HG02973 (cell line): ENCODE measurements at regions not wholly inside any gene's neighbourhood (a gene's known extent, or its start where the extent isn't known, plus 50 kb on each side); places are given as distances from the start of the nearest gene placed in this dataset.

Experiments used
- ATAC-seq: cut with Tn5 transposase; IDR thresholded peaks from one replicate; pipeline ENCODE4 v1.9.1; 2021; ENCODE audit warnings: moderate library complexity; ENCODE audit not compliant: unreplicated experiment

- ATAC-seq = peak; percentile 69
Observed at GRCh38 chr7:12067156-12067831, 143.8 kb upstream of the TMEM106B start.

GRCh38 chr7:12069757-12070156, 141.3 kb upstream of the TMEM106B start:
- no peak for ATAC-seq

GRCh38 chr7:12074889-12075288, 136.2 kb upstream of the TMEM106B start:
- ATAC-seq = no peak

GRCh38 chr7:12080006-12080405, 131.1 kb upstream of the TMEM106B start:
- ATAC-seq = no peak

- ATAC-seq = no peak
Observed at GRCh38 chr7:12085516-12085915, 125.6 kb upstream of the TMEM106B start.

- ATAC-seq = no peak
Observed at GRCh38 chr7:12089951-12090756, 120.9 kb upstream of the TMEM106B start.

- ATAC-seq = no peak
Observed at GRCh38 chr7:12090757-12091221, 120.3 kb upstream of the TMEM106B start.

- ATAC-seq = no peak
Observed at GRCh38 chr7:12091231-12091630, 119.9 kb upstream of the TMEM106B start.

- no peak for ATAC-seq
Observed at GRCh38 chr7:12092499-12093130, 118.5 kb upstream of the TMEM106B start.

- ATAC-seq = no peak
Observed at GRCh38 chr7:12093365-12093764, 117.7 kb upstream of the TMEM106B start.

GRCh38 chr7:12094365-12094921, 116.7 kb upstream of the TMEM106B start:
- no peak for ATAC-seq

GRCh38 chr7:12102126-12102525, 109.0 kb upstream of the TMEM106B start:
- no peak for ATAC-seq

GRCh38 chr7:12102527-12102926, 108.6 kb upstream of the TMEM106B start:
- no peak for ATAC-seq

- ATAC-seq = no peak
Observed at GRCh38 chr7:12103948-12104347, 107.1 kb upstream of the TMEM106B start.

- ATAC-seq = no peak
Observed at GRCh38 chr7:12107381-12107780, 103.7 kb upstream of the TMEM106B start.

GRCh38 chr7:12107841-12108254, 103.2 kb upstream of the TMEM106B start:
- ATAC-seq = no peak

GRCh38 chr7:12110425-12110824, 100.7 kb upstream of the TMEM106B start:
- ATAC-seq = no peak

- no peak for ATAC-seq
Observed at GRCh38 chr7:12111422-12112405, 99.4 kb upstream of the TMEM106B start.

- no peak for ATAC-seq
Observed at GRCh38 chr7:12117170-12117569, 93.9 kb upstream of the TMEM106B start.

- ATAC-seq = no peak
Observed at GRCh38 chr7:12119620-12120303, 91.3 kb upstream of the TMEM106B start.
